Lower leg skin (tissue), 4 donors: ENCODE measurements at regions not wholly inside any gene's neighbourhood (a gene's known extent, or its start where the extent isn't known, plus 50 kb on each side); places are given as distances from the start of the nearest gene placed in this dataset.

Experiments used
- DNase-seq, 2 donors: peaks; one replicate each; pipeline ENCODE4 v3.0.0-alpha.2; 2019; ENCODE audit warnings: low spot score in 2 of 2
- H3K4me3 ChIP-seq: fragments of 200-600 bp; sonication (generic); 2 replicates; pipeline ENCODE4 v1.5.1; 2017; ENCODE audit warnings: mild to moderate bottlenecking, low read depth; ENCODE audit not compliant: poor library complexity, severe bottlenecking
- POLR2A ChIP-seq, 2 donors: fragments of 450-650 bp; IDR thresholded peaks; one replicate each; pipeline ENCODE4 v1.6.1; 2016 to 2017; ENCODE audit warnings: antibody characterized with exemption in 2 of 2, mild to moderate bottlenecking in 1 of 2, moderate library complexity in 1 of 2
- WGBS, 2 donors: methylation state at CpG; one replicate each; pipeline ENCODE4 v1.1.5; 2018; 5-methylcytosine and 5-hydroxymethylcytosine counted together
- intact Hi-C: fragments of 100-400 bp; cut with DNase I; formaldehyde crosslinking; loops from one replicate; pipeline ENCODE4 v1.15.0; 2023; ENCODE audit warnings: low total_unique reads
- TF ChIP-seq, protein P1 (sequence below), 3 donors: fragments of 450-650 bp; IDR thresholded peaks; one replicate each; pipeline ENCODE4 v1.5.1; 2016; ENCODE audit warnings: antibody characterized with exemption in 3 of 3, mild to moderate bottlenecking in 3 of 3, moderate library complexity in 2 of 3

DNA sequence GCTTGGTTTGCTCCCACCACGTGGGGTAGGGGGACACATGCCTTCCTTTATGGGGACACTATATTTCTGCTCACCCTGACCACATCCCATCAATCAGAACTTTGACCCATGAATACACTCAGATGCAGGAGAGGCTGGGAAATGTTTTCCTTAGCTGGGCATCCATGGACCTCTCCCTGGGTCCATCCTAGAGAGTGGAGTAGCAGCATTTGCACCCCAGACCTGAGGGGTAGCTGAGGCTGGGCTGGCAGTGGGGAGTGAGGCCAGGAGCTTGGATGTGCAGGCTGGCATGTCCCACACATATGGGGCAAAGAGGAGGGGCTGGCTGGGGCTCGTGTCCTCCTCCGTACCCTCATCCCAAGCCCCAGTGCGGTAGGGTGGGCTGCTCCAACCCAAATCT lies 152.8 kb downstream of the TM9SF2 start:
- DNase-seq: no peak
- intact Hi-C loops: loop anchor here (10.0 kb wide), 1 partner anchor 861 kb away; no protein-coding TSS in a partner anchor
- 85 to 87% methylated on average over 4 of the region's 4 CpGs for WGBS, 2 donors
- TF ChIP-seq, protein P1, sequence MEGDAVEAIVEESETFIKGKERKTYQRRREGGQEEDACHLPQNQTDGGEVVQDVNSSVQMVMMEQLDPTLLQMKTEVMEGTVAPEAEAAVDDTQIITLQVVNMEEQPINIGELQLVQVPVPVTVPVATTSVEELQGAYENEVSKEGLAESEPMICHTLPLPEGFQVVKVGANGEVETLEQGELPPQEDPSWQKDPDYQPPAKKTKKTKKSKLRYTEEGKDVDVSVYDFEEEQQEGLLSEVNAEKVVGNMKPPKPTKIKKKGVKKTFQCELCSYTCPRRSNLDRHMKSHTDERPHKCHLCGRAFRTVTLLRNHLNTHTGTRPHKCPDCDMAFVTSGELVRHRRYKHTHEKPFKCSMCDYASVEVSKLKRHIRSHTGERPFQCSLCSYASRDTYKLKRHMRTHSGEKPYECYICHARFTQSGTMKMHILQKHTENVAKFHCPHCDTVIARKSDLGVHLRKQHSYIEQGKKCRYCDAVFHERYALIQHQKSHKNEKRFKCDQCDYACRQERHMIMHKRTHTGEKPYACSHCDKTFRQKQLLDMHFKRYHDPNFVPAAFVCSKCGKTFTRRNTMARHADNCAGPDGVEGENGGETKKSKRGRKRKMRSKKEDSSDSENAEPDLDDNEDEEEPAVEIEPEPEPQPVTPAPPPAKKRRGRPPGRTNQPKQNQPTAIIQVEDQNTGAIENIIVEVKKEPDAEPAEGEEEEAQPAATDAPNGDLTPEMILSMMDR (IDR thresholded peaks at IDR 0.05): no peak
- no peak overlapping the region for H3K4me3 ChIP-seq

DNA sequence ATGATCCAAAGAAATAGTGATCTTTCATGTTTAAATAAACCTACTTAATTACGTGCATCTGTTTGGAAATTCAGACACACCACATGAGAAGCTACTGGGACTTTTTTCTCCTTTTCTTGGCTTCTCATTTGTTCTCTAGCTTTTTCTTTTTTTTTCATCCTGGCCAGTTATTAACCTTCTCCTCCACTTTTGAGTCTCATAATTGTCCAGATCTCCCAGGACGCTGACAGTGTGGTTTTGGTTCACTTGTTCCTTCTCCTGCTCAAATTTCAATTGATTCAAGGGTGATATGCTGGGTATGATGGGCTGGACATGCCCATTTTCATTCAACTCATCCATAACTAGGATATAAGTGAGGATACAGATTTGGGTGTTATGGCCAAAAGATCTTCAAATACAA lies 152.3 kb downstream of the TM9SF2 start:
- intact Hi-C loops: loop anchor here (10.0 kb wide), 1 partner anchor 861 kb away; no protein-coding TSS in a partner anchor
- H3K4me3 ChIP-seq: no peak overlapping the region
- DNase-seq: no peak
- WGBS, 2 donors: 63 to 81% methylated on average over 2 of the region's 2 CpGs
- TF ChIP-seq POLR2A (IDR thresholded peaks at IDR 0.05): no peak
- TF ChIP-seq, protein P1 (IDR thresholded peaks at IDR 0.05): no peak

DNA sequence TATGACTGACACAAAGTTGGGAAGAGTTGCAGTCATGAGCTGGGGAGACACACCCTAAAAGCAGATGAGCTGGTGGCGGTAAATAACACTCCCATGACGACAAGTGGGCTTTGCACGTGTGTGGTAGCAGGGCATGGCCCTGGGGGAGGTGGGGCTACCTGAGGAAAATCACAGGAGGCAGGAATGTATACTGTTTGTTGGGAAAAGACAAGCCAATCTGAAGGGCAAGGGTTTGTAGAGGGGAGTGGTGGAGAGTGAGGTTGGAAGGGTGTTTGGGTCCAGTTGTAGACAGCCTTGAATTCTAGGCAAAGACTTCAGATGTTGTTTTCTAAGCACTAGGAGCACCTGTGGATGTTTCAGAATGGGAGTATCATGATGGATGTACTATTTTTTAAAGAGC lies 151.6 kb downstream of the TM9SF2 start:
- H3K4me3 ChIP-seq: no peak overlapping the region
- DNase-seq: no peak
- intact Hi-C loops: loop anchor here (10.0 kb wide), 1 partner anchor 862 kb away; no protein-coding TSS in a partner anchor
- WGBS, 2 donors: 59 to 77% methylated on average over 3 of the region's 3 CpGs
- TF ChIP-seq POLR2A (IDR thresholded peaks at IDR 0.05): no peak
- TF ChIP-seq, protein P1 (IDR thresholded peaks at IDR 0.05): no peak

DNA sequence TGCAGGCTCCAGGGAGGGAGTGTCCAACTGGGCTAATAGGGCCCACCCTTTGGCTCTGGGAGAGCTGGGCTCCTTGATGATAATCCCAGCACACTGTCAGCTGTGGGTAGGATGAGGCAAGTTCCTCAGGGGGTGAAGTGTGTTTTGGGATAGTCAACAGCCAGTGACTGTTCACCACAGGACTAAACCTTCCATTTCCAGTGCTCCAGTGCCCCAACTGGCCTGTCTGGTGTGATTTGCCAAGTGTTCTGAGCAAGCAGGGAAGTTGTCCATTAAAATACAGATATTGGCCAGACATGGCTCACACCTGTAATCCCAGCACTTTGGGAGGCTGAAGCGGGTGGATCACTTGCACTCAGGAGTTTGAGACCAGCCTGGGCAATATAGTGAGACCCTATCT lies 150.9 kb downstream of the TM9SF2 start:
- TF ChIP-seq, protein P1 (IDR thresholded peaks at IDR 0.05): no peak
- TF ChIP-seq POLR2A (IDR thresholded peaks at IDR 0.05): no peak
- no peak for DNase-seq
- H3K4me3 ChIP-seq: no peak overlapping the region
- intact Hi-C loops: loop anchor here (10.0 kb wide), 1 partner anchor 863 kb away; no protein-coding TSS in a partner anchor
- WGBS, 2 donors: 83 to 95% methylated on average over 1 of the region's 1 CpG

DNA sequence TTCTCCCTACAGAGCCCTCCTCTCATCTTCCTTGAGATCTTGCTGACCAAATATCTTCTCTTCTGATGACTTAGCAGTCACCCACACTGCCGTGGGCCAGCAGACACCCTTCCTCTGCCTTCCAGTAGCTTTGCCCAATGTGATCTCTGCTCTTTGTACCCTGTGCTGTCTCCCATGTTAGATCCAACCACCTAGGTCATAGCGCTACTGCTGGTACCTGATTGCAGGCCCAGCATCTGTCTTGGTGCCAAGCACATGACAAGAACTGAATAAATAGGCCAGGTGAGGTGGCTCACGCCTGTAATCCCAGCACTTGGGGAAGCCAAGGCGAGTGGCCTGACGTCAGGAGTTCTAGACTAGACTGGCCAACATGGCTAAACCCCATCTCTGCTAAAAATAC lies 149.7 kb downstream of the TM9SF2 start:
- DNase-seq: no peak
- intact Hi-C loops: loop anchor here (10.0 kb wide), 1 partner anchor 864 kb away; no protein-coding TSS in a partner anchor
- no peak overlapping the region for H3K4me3 ChIP-seq
- TF ChIP-seq POLR2A (IDR thresholded peaks at IDR 0.05): no peak
- TF ChIP-seq, protein P1 (IDR thresholded peaks at IDR 0.05): no peak
- 95% methylated on average over 5 of the region's 5 CpGs for WGBS, 2 donors

DNA sequence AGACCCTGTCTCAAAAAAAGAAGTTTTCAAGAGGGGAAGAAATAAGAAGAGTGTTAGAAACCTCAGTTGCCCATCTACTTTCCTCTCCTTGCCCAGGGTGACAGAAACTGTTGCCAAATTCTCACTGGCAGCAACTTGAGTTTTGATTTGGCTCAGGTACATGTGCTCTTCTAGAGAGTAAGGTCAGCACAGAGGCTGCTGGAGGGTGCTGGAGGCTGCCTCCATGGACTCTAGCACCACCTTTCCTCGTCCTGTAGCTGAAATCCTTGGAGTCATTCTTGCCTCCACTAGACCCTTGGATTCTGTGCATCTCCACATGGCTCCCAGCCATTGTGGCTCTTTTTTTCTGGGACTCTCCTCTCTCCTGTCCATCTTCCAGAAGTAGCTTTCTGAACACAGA lies 149.1 kb downstream of the TM9SF2 start:
- TF ChIP-seq POLR2A (IDR thresholded peaks at IDR 0.05): no peak
- TF ChIP-seq, protein P1 (IDR thresholded peaks at IDR 0.05): no peak
- H3K4me3 ChIP-seq: no peak overlapping the region
- no peak for DNase-seq
- intact Hi-C loops: loop anchor here (10.0 kb wide), 1 partner anchor 864 kb away; no protein-coding TSS in a partner anchor
- 88 to 90% methylated on average over 1 of the region's 1 CpG for WGBS, 2 donors
